Peyer's patch (tissue), 4 donors: ENCODE measurements at regions not wholly inside any gene's neighbourhood (a gene's known extent, or its start where the extent isn't known, plus 50 kb on each side); places are given as distances from the start of the nearest gene placed in this dataset.

ENCODE experiments used
- DNase-seq, 3 donors: peaks; one replicate each; pipeline ENCODE4 v3.0.0-alpha.2; 2017 to 2019
- H3K27ac ChIP-seq, 4 donors: fragments of 200-600 bp; sonication (generic); one replicate each; pipeline ENCODE4 v1.5.1; 2016 to 2019
- H3K27me3 ChIP-seq, 2 donors: fragments of 200-600 bp; sonication (generic); one replicate each; pipeline ENCODE4 v1.5.1; 2019
- H3K36me3 ChIP-seq, 3 donors: fragments of 200-600 bp; sonication (generic); one replicate each; pipeline ENCODE4 v1.5.1; 2016 to 2019
- H3K4me1 ChIP-seq, 4 donors: fragments of 200-600 bp; sonication (generic); one replicate each; pipeline ENCODE4 v1.5.1; 2016 to 2019
- H3K4me3 ChIP-seq, 4 donors: fragments of 200-600 bp; sonication (generic); 1 replicate in 3 of 4; 2 replicates in 1 of 4; pipeline ENCODE4 v1.5.1; 2016 to 2019; ENCODE audit warnings: mild to moderate bottlenecking in 1 of 4
- H3K9me3 ChIP-seq, 4 donors: fragments of 200-600 bp; sonication (generic); one replicate each; pipeline ENCODE4 v1.5.1; 2016 to 2019; ENCODE audit warnings: mild to moderate bottlenecking in 1 of 4
- POLR2A ChIP-seq, 2 donors: fragments of 450-650 bp; IDR thresholded peaks; one replicate each; pipeline ENCODE4 v1.5.1; 2017; ENCODE audit warnings: antibody characterized with exemption in 2 of 2, mild to moderate bottlenecking in 2 of 2, moderate library complexity in 2 of 2
- TF ChIP-seq, protein P1 (sequence below), 6 experiments: fragments of 450-650 bp in 4 of 6; fragments of 200-600 bp in 2 of 6; sonication (generic) in 1 of 6; IDR thresholded peaks; one replicate each; pipeline ENCODE4 v1.5.1; 2017 to 2019; ENCODE audit warnings: antibody characterized with exemption in 6 of 6, mild to moderate bottlenecking in 3 of 6, moderate library complexity in 1 of 6

DNA sequence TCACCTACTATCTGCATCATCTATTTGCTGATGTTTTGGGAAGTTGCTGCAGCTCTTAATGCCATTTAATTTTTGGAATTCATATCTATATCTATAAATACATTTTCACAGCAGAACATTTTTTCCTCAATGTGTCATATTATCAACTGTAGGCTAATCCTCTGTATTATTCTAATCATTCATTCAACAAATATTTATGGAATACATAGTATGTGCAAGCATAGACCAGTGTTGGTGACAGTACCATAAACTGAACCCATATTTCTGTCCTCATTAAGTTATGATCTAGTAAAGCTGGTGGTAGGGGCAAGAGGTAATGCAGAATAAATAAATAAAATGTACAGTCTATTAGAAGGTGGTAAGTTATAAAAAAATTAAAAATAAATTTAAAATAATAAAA, 585.3 kb upstream of the BCHE start:
- no peak overlapping the region for H3K4me3 ChIP-seq
- TF ChIP-seq, protein P1, sequence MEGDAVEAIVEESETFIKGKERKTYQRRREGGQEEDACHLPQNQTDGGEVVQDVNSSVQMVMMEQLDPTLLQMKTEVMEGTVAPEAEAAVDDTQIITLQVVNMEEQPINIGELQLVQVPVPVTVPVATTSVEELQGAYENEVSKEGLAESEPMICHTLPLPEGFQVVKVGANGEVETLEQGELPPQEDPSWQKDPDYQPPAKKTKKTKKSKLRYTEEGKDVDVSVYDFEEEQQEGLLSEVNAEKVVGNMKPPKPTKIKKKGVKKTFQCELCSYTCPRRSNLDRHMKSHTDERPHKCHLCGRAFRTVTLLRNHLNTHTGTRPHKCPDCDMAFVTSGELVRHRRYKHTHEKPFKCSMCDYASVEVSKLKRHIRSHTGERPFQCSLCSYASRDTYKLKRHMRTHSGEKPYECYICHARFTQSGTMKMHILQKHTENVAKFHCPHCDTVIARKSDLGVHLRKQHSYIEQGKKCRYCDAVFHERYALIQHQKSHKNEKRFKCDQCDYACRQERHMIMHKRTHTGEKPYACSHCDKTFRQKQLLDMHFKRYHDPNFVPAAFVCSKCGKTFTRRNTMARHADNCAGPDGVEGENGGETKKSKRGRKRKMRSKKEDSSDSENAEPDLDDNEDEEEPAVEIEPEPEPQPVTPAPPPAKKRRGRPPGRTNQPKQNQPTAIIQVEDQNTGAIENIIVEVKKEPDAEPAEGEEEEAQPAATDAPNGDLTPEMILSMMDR (IDR thresholded peaks at IDR 0.05), result no peak
- no peak for TF ChIP-seq POLR2A (IDR thresholded peaks at IDR 0.05)
- H3K36me3 ChIP-seq, result no peaks in the 10 kb centered on the region
- no peak for DNase-seq
- no peak overlapping the region for H3K27ac ChIP-seq
- no peaks in the 10 kb centered on the region for H3K9me3 ChIP-seq
- H3K4me1 ChIP-seq, result no peaks in the 10 kb centered on the region
- no peaks in the 10 kb centered on the region for H3K27me3 ChIP-seq

DNA sequence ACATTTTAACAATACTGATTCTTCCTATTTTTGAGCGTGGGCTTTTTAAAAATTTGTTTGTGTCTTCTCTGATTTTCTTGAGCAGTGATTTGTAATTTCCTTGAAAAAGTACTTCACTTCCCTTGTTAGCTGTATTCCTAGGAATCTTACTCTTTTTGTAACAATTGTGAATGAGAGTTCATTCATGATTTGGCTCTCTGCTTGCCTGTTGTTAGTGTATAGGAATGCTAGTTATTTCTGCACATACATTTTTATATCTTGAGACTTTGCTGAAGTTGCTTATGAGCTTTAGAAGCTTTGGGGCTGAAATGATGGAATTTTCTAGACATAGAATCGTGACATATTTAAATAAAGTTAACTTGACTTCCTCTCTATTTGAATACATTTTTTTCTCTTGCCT, 582.8 kb upstream of the BCHE start:
- Histone ChIP-seq H3K4me3 (no peak overlapping the region), H3K36me3 (no peaks in the 10 kb centered on the region), H3K27me3 (no peaks in the 10 kb centered on the region), H3K9me3 (no peaks in the 10 kb centered on the region), H3K27ac (no peak overlapping the region), H3K4me1 (no peaks in the 10 kb centered on the region)
- TF ChIP-seq, protein P1 (IDR thresholded peaks at IDR 0.05), result no peak
- TF ChIP-seq POLR2A (IDR thresholded peaks at IDR 0.05), result no peak
- no peak for DNase-seq

DNA sequence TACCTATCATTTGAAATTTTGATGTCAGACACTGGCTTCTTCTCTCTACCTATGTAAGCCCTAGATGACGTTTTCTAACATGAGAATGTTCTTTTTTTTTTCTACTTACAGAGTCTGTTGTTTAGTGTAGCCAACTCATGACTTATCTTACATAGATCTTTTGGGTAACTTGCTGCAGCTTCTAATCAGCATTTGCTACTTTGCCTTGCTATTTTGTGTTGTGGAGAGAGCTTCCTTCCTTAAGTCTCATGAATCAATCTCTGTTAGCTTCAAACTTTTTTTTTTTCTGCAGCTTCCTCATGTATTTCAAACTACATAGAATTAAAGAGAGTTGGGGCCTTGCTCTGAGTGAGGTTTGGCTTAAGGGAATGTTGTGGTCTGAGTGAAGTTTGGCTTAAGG, 568.7 kb upstream of the BCHE start:
- Histone ChIP-seq H3K9me3 (no peaks in the 10 kb centered on the region), H3K36me3 (no peaks in the 10 kb centered on the region), H3K4me1 (no peaks in the 10 kb centered on the region), H3K27me3 (no peaks in the 10 kb centered on the region), H3K4me3 (no peak overlapping the region), H3K27ac (no peak overlapping the region)
- TF ChIP-seq, protein P1 (IDR thresholded peaks at IDR 0.05), result no peak
- TF ChIP-seq POLR2A (IDR thresholded peaks at IDR 0.05), result no peak
- DNase-seq, result no peak

DNA sequence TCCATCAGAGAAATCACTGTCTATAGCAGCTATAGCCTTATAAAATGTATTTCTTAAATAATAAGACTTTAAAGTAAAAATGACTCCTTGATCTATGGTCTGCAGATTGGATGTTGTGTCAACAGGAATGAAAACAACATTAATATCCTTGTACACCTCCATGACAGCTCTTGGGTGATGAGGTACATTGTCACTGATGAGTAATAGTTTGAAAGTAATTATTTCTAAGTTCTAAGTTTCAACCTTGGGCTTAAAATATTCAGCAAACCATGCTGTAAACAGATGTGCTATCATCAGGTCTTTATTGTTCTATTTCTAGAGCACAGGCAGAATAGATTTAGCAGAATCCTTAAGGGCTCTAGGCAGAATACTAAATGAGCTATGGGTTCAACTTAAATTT, 568.2 kb upstream of the BCHE start:
- Histone ChIP-seq H3K27me3 (no peaks in the 10 kb centered on the region), H3K36me3 (no peaks in the 10 kb centered on the region), H3K4me3 (no peak overlapping the region), H3K9me3 (no peaks in the 10 kb centered on the region), H3K27ac (no peak overlapping the region), H3K4me1 (no peaks in the 10 kb centered on the region)
- no peak for DNase-seq
- TF ChIP-seq, protein P1 (IDR thresholded peaks at IDR 0.05), result no peak
- TF ChIP-seq POLR2A (IDR thresholded peaks at IDR 0.05), result no peak

DNA sequence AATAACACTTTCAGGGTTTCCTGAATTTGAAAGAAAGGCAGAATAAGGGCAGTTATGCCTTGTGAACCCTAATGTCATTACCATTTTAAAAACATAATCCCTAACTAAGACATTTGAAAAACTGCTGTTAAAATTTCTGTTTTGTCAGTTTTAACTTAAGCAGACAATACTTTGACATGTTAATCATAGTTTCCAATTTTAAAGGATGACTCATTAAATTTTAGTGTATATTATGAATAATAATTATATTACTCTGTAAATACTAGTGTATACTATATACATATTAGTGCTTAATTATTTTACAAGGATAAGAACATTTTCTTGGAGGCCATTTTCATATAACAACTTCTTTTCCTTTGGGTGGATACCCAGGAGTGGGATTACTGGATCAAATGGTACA, 553.1 kb upstream of the BCHE start:
- Histone ChIP-seq H3K4me3 (no peak overlapping the region), H3K4me1 (no peaks in the 10 kb centered on the region)

More for the DNA sequence above, 553.1 kb upstream of the BCHE start:
- Histone ChIP-seq H3K9me3 (no peaks in the 10 kb centered on the region), H3K27me3 (no peaks in the 10 kb centered on the region), H3K27ac (no peak overlapping the region), H3K36me3 (no peaks in the 10 kb centered on the region)
- no peak for DNase-seq
- no peak for TF ChIP-seq POLR2A (IDR thresholded peaks at IDR 0.05)
- TF ChIP-seq, protein P1 (IDR thresholded peaks at IDR 0.05), result no peak
